ENCODE measurements at regions not wholly inside any gene's neighbourhood (a gene's known extent, or its start where the extent isn't known, plus 50 kb on each side); places are given as distances from the start of the nearest gene placed in this dataset.

- TF ChIP-seq TAF1 (CRISPR knock-in tag; IDR thresholded peaks at IDR 0.05) (no peak), RNF2 (conservative IDR thresholded peaks at IDR 0.05; ENCODE audit: low read depth) (no peak), REXO4 (CRISPR knock-in tag; IDR thresholded peaks at IDR 0.05; ENCODE audit: borderline replicate concordance) (no peak), ZKSCAN1 (IDR thresholded peaks at IDR 0.05; ENCODE audit: low read length) (no peak), CEBPB (IDR thresholded peaks at IDR 0.05; ENCODE audit: borderline replicate concordance, low read depth, low read length) (no peak), HDAC1 (CRISPR knock-in tag; IDR thresholded peaks at IDR 0.05) (no peak), PHF8 (CRISPR knock-in tag; IDR thresholded peaks at IDR 0.05) (no peak), ZNF740 (CRISPR knock-in tag; IDR thresholded peaks at IDR 0.05) (no peak), SPEN (CRISPR knock-in tag; IDR thresholded peaks at IDR 0.05; ENCODE audit: low read depth) (no peak), CTCF (CRISPR knock-in tag; IDR thresholded peaks at IDR 0.05) (no peak), HNF4G (IDR thresholded peaks at IDR 0.05; ENCODE audit: borderline replicate concordance, low read depth, low read length) (no peak), HNF4G (CRISPR knock-in tag; IDR thresholded peaks at IDR 0.05; ENCODE audit: borderline replicate concordance, low read depth) (no peak)
Measured at GRCh38 chr6:23535101-23535500, 590.9 kb upstream of the NRSN1 start.

Data from HepG2 (cell line).